GM18858 (cell line): ENCODE measurements at regions not wholly inside any gene's neighbourhood (a gene's known extent, or its start where the extent isn't known, plus 50 kb on each side); places are given as distances from the start of the nearest gene placed in this dataset.

Experiments used
- ATAC-seq: cut with Tn5 transposase; IDR thresholded peaks from one replicate; pipeline ENCODE4 v1.9.1; 2021; ENCODE audit not compliant: unreplicated experiment

DNA sequence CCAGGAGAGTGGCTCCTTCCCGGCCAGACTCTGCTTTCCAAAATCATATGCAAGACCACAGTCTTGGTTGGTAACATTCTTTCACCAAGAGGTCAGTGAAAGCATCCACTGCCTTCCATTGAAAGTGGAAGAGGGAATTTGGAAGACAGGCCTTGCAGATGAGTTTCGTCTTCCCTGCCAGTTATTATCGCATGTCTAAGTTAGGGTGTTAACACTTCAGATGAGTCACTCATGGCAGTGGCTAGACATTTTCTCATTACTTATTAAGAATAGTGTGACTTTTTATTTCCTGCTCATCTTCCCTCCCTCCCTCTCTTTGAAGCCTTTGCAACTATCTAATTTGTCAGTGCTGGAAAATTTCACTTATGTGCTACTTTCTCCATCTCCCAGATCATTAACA lies 102.9 kb upstream of the EPB41L3 start:
- ATAC-seq = no peak

GRCh38 chr18:5643288-5643687 lies 99.5 kb upstream of the EPB41L3 start:
- ATAC-seq = no peak

GRCh38 chr18:5640939-5641338 lies 97.1 kb upstream of the EPB41L3 start:
- no peak for ATAC-seq

DNA sequence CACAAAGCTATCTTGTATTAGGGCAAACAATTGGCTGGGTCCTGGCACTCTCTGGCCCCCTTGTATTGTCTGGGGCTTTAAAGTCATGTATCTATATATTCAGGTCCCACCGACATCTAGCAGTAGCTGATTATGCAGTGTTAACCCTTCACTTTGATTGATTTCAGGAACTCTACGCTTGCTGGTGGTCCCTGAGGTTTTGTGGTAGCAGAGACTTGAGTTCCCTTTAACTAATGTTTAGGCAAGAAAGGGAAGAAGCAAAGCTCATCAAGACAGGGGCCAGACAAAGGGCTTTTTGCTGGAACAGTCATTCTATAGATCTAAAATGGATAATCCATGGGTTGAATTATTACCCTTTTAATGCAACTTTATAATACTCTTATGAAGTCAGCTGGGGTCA lies 95.3 kb upstream of the EPB41L3 start:
- ATAC-seq = no peak

DNA sequence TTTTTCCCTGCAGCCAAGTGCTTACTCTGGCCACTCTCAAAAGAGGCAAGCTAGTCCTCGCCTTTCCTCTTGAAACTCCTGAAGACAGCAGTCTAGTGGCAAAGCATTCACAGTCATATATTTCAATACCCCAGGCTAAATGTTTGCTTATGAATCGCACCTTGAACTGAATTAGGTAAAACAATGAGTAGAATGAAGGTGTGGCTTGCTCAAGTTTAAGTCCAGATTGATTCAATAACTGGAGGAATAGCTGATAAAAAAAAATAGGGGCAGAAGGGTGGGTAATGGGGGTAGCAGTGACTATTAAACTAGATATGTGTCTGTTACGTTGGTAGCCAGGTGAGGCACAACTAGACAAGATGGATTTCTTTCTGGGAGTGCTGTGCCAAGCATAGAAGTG lies 88.2 kb upstream of the EPB41L3 start:
- no peak for ATAC-seq

DNA sequence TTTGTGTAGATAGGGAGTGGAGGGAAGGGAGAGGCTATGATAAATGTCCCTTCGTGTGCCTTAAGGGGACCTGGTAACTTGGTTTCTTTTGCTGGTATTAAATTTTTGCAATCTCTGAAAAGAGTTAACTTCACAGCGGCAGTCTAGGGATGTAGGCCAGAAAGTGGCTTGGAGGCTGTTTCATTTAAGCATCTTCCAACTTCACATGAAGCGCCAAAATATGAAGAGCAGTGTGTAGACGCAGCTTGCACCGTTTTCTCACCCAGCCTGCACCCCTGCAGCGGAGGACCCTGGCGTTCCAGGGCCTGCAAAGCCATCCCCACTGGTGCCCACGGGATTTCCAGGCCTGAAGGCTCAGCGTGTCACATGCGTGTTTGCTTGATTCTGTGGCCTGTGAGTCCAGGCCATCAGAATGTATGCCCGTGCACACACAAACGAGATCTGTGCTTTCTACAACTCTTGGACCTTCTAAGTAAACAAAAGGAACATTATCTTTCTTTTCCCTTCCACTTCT lies 87.2 kb upstream of the EPB41L3 start:
- ATAC-seq = no peak

DNA sequence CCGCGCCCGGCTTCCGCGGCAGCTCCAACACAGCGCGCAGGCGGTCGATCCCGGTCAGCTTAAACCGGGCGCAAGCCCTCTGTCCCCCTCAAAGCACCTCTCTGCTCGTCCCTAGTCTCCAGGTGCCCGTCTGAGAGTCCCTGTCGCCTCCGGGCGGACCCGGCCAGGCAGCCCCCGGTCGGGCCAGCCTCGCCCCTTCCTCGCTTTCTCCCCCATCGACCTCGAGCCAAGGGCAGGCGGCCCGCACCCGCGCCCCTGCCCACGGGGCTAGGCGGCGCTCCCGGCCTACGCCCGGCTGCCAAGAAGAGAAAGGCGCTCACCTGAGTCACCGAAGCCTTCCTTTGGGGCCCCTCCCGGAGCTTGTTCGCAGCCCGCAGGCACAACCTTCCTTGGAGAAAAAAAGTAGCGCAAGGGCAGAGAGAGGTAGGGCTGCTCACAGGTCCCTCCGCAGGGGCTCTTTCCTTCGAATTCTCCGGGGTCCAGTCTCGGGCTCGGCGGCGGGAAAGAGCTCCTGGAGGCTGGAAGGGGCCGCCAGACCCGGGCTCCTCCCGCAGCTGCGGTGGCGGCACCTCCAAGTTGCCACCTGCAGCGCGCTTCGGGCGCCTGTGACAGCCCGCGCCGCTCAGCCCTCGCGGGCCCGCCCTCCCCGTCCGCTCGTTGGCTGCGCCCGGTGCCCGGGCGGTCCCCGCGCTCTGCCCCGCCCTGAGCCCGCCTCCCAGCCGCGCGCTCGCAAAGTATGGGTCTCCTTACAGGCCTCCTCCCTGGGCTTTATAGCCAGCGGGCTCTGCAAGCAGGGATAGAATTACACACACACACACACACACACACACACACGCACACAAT lies 86.5 kb upstream of the EPB41L3 start:
- peak; percentile 43 for ATAC-seq

- ATAC-seq = no peak
Observed at GRCh38 chr18:5628512-5629255, 84.9 kb upstream of the EPB41L3 start.

DNA sequence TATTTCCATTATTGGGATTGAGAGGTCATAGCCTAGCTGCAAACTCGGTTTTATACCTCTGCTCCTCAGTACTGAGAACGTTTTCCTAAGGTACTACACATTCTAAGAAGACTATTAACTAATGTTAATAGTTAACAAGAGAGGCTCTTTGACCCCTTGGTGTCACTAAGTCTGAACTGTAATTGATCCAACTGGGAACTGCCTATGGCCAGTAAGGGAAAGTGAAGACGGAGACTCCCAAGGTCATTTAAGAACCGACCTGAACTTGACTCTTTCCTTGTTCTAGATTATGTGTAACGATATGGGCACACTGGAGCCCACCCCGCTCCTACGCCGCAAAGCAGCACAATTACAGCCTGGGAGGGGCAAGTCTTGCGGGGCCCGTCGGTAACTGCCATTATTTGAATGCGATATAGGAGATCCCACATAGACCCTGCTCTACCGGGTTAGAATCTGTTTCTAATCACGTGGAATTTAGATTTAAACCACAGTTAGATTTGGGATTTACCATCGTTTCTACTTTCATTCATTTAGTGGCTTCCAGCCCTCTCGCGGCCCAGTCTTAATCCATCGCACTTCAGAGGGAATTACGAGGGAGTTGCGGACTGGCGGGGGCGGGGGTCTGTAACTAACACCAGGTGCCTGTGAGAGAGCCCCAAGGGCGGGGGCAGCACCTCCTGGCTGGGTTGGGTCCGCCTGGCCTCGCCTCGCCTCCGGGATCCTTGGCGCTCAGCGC lies 84.1 kb upstream of the EPB41L3 start:
- no peak for ATAC-seq

- ATAC-seq = no peak
Observed at GRCh38 chr18:5626130-5626880, 82.5 kb upstream of the EPB41L3 start.

GRCh38 chr18:5625076-5625475 lies 81.3 kb upstream of the EPB41L3 start:
- no peak for ATAC-seq

DNA sequence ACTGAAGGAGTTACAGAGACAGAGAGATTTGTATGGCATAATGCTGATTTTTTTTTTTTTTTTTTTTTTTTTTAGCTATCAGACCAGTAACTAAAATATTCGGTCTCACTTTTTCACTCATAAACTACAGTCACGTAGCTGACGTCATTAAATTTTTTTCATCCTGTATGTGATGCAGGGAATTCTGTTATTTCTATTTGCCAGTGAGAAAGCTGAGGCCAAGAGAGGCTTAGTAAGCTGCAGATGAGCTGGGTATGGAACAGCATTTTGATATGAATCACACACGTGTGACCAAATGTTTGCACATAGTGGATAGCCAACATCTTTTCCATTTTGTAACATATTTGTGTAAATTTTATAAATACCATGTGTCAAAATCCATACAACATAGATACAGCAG lies 79.1 kb upstream of the EPB41L3 start:
- ATAC-seq = no peak

DNA sequence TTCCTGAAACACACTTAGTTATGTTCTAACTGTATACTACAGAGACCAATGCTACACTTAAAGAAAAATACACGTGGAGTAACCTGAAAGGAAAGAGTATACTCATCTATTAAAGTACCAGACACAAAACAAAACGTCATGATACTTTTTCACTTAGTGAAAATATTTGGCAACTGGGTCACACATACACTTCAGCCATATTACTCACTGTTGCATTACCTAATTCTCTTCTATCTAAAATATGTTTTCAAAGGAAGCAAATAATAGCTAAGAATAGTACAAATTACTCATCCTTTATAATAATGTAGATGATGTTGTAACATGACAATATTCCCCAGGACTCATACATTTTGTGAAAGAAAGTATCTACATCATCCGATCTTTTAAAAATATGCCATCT lies 76.5 kb upstream of the EPB41L3 start:
- ATAC-seq = no peak

DNA sequence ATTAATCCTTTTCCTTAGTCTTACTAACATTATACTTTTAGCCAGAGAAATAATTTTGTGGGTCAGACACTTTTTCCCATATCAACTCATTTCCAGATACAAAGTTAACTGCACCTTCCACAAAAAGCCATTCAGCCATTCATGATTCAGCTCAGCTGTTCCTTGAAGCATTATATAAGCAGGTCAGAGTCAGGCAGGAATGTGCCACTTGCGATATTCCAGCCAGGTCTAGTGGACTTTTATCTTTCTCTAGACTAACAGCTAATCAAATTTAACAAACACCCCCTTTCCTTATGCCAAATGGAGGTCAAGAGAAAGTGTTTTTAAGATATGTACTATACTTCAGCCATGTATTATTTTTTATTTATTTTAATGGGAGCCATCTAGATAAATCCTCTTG lies 75.6 kb upstream of the EPB41L3 start:
- ATAC-seq = no peak

DNA sequence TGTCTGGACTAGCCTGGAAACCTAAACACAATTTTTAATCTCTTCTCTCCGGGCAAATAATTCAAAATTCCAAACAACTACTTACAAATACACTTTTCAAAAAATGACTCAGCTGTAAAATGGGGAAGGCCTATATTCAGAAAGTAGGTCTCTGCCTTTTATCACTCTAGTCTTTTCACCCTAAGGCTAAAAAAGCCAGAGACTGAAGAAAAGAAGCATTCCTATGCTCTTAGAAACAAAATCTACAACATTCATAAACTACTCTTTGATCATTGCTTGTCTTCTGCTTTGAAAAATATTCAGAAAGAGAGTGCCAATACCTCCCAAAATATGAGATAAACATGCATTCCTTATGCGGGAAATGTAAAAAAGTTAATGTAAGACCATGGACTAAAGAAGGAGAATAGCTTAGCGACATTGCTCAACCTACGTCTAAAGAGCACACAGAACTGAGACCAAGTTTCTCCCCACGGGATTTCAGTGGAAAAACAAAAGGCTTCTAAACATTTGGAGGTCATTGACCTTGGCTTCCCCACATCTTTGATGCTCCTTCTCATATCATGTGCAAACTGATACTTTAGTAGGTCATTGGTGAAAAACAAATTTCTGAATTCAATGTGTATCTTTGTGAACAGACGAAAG lies 74.4 kb upstream of the EPB41L3 start:
- ATAC-seq = no peak

GRCh38 chr18:5611221-5611620 lies 67.4 kb upstream of the EPB41L3 start:
- no peak for ATAC-seq

DNA sequence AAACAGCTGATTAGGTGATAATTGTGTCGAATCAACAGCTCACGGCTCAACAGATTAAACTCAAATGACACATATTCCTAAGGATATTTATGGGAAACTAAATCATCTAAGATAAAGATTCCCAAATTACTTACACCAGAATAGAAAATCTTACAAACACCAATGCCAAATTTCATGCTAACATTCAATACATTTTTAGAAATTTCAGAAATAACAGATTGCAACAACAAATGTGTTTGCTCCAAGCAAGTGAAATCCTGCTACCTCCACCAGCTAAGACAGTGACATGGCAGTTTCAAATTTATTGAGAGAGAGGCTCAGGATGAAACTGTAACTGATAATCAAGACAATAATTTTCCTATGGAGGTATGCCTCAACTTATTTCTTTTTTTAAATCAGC lies 65.0 kb upstream of the EPB41L3 start:
- ATAC-seq = no peak

GRCh38 chr18:5606951-5607350 lies 63.2 kb upstream of the EPB41L3 start:
- ATAC-seq = no peak

DNA sequence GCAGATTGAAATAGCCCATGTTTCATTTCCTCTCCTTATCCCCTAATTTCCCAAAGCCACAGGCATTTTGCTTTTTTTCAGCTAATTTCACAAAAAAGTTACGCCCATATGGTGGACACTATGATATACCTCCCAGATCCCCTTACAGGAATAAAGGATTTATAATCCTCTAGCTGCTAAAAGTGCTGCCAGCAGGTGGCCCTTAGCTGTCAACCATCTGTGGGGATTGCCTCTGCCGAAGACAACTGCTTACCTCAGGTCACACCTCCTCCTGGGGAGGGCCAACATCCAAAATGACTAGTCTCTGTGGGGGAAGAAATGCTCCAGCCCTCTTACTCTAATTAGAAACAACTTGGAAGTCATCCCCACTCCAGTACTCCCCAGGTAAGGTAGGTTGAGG lies 61.0 kb upstream of the EPB41L3 start:
- no peak for ATAC-seq

GRCh38 chr18:5603153-5603552 lies 59.4 kb upstream of the EPB41L3 start:
- no peak for ATAC-seq
